HEK293T (cell line): ENCODE measurements at regions not wholly inside any gene's neighbourhood (a gene's known extent, or its start where the extent isn't known, plus 50 kb on each side); places are given as distances from the start of the nearest gene placed in this dataset.

Experiments used
- CTCF ChIA-PET: fragments of 350-600 bp; formaldehyde crosslinking; extraction: SDS; loops from one replicate; lab custom pipeline; 2021; ENCODE audit warnings: antibody characterized with exemption, inconsistent platforms; lab: Yijun Ruan, JAX
- POLR2A ChIA-PET: fragments of 350-600 bp; formaldehyde crosslinking; extraction: SDS; loops from one replicate; lab custom pipeline; 2020; ENCODE audit warnings: antibody characterized with exemption, inconsistent platforms; lab: Yijun Ruan, JAX
- DNase-seq: peaks from one replicate; pipeline ENCODE4 v3.0.0; 2012; ENCODE audit warnings: mixed read lengths; ENCODE audit errors: extremely low spot score
- ARNT ChIP-seq: fragments of 450-650 bp; IDR thresholded peaks from 2 replicates; pipeline ENCODE4 v1.6.1; 2017; ENCODE audit warnings: mild to moderate bottlenecking
- BHLHE40 ChIP-seq: fragments of 450-650 bp; IDR thresholded peaks from 2 replicates; pipeline ENCODE4 v1.6.1; 2016; ENCODE audit warnings: mild to moderate bottlenecking, moderate library complexity, borderline replicate concordance
- CTBP1 ChIP-seq: fragments of 450-650 bp; IDR thresholded peaks from 2 replicates; pipeline ENCODE4 v1.6.1; 2016; ENCODE audit warnings: borderline replicate concordance
- ELF4 ChIP-seq: fragments of 450-650 bp; IDR thresholded peaks from 2 replicates; pipeline ENCODE4 v1.6.1; 2017; ENCODE audit warnings: antibody characterized with exemption
- FOXA1 ChIP-seq: fragments of 450-650 bp; IDR thresholded peaks from 2 replicates; pipeline ENCODE4 v1.6.1; 2016; ENCODE audit warnings: mild to moderate bottlenecking
- FOXK2 ChIP-seq: fragments of 450-650 bp; IDR thresholded peaks from 2 replicates; pipeline ENCODE4 v1.6.1; 2016; ENCODE audit warnings: mild to moderate bottlenecking
- FOXM1 ChIP-seq: fragments of 450-650 bp; IDR thresholded peaks from 2 replicates; pipeline ENCODE4 v1.6.1; 2017; ENCODE audit warnings: mild to moderate bottlenecking, borderline replicate concordance
- HDGF ChIP-seq: fragments of 450-650 bp; IDR thresholded peaks from 2 replicates; pipeline ENCODE4 v1.6.1; 2017; ENCODE audit warnings: antibody characterized with exemption, borderline replicate concordance
- L3MBTL2 ChIP-seq: fragments of 450-650 bp; conservative IDR thresholded peaks from 2 replicates; pipeline ENCODE4 v1.6.1; 2016; ENCODE audit warnings: mild to moderate bottlenecking
- LEF1 ChIP-seq: fragments of 450-650 bp; IDR thresholded peaks from 2 replicates; pipeline ENCODE4 v1.6.1; 2017; ENCODE audit warnings: mild to moderate bottlenecking, borderline replicate concordance
- NFRKB ChIP-seq: fragments of 450-650 bp; IDR thresholded peaks from 2 replicates; pipeline ENCODE4 v1.6.1; 2016; ENCODE audit warnings: mild to moderate bottlenecking, moderate library complexity
- PKNOX1 ChIP-seq: fragments of 450-650 bp; IDR thresholded peaks from 2 replicates; pipeline ENCODE4 v1.6.1; 2016
- SP1 ChIP-seq: fragments of 450-650 bp; IDR thresholded peaks from 2 replicates; pipeline ENCODE4 v1.6.1; 2017
- SUZ12 ChIP-seq: fragments of 450-650 bp; IDR thresholded peaks from 2 replicates; pipeline ENCODE4 v1.6.1; 2016; ENCODE audit warnings: mild to moderate bottlenecking
- TARDBP ChIP-seq: fragments of 450-650 bp; IDR thresholded peaks from 2 replicates; pipeline ENCODE4 v1.6.1; 2016
- ZNF384 ChIP-seq: fragments of 450-650 bp; IDR thresholded peaks from 2 replicates; pipeline ENCODE4 v1.6.1; 2016

GRCh38 chr17:72536788-72537187 lies 416.0 kb downstream of the SOX9 start:
- DNase-seq = no peak
- ChIA-PET CTCF (interaction anchor here (0.6 to 1.2 kb wide), 2 partner anchors 106 to 1793 kb away, joined by 3 read pairs; no protein-coding TSS in a partner anchor), POLR2A (no interaction called here)
- TF ChIP-seq FOXA1 (no peak), PKNOX1 (peak; percentile 51)

- no peak for TF ChIP-seq ARNT
- TF ChIP-seq L3MBTL2 = no peak
- no peak for TF ChIP-seq ELF4
- TF ChIP-seq CTBP1 = no peak
- no peak for TF ChIP-seq TARDBP
- TF ChIP-seq FOXA1 = no peak
- no peak for TF ChIP-seq FOXM1
- TF ChIP-seq HDGF = no peak
- TF ChIP-seq BHLHE40 = no peak
- TF ChIP-seq PKNOX1 = no peak
- no peak for TF ChIP-seq LEF1
- TF ChIP-seq FOXK2 = no peak
- no peak for DNase-seq
- POLR2A ChIA-PET = no interaction called here
- CTCF ChIA-PET = interaction anchor here (0.6 to 1.1 kb wide), 5 partner anchors 9 to 1772 kb away, joined by 3 to 4 read pairs (median 3); no protein-coding TSS in a partner anchor
Observed at GRCh38 chr17:72538443-72538842, 417.6 kb downstream of the SOX9 start.

GRCh38 chr17:72538901-72539352 lies 418.1 kb downstream of the SOX9 start:
- ChIA-PET POLR2A (interaction anchor here (1.9 kb wide), 1 partner anchor 418 kb away, joined by 10 read pairs; the partner anchor contains the start of gene SOX9), CTCF (interaction anchor here (0.6 to 1.3 kb wide), 6 partner anchors 9 to 1415 kb away, joined by 3 to 5 read pairs (median 3); no protein-coding TSS in a partner anchor)
- DNase-seq = no peak

GRCh38 chr17:72539981-72540897 lies 419.4 kb downstream of the SOX9 start:
- peak; percentile 81; the same call in 1 of the 2 replicates for TF ChIP-seq HDGF
- TF ChIP-seq NFRKB = no peak

More at GRCh38 chr17:72538901-72539352, 418.1 kb downstream of the SOX9 start:
- TF ChIP-seq SP1 = no peak
- TF ChIP-seq TARDBP = no peak
- TF ChIP-seq ZNF384 = no peak
- no peak for TF ChIP-seq BHLHE40
- TF ChIP-seq SUZ12 = no peak
- no peak for TF ChIP-seq HDGF
- no peak for TF ChIP-seq FOXM1
- TF ChIP-seq PKNOX1 = no peak
- no peak for TF ChIP-seq ARNT
- TF ChIP-seq FOXA1 = no peak

GRCh38 chr17:72542317-72542716 lies 421.5 kb downstream of the SOX9 start:
- ChIA-PET POLR2A (interaction anchor here (1.8 kb wide), 1 partner anchor 422 kb away, joined by 6 read pairs; the partner anchor contains the start of gene SOX9), CTCF (no interaction called here)
- TF ChIP-seq SP1 (no peak), TARDBP (no peak), SUZ12 (no peak), ARNT (no peak), FOXK2 (no peak), CTBP1 (no peak), ELF4 (no peak), L3MBTL2 (no peak)
- DNase-seq = no peak

More at GRCh38 chr17:72539981-72540897, 419.4 kb downstream of the SOX9 start:
- CTCF ChIA-PET = interaction anchor here (0.6 to 1.3 kb wide), 12 partner anchors 11 to 1423 kb away, joined by 3 to 6 read pairs (median 4); no protein-coding TSS in a partner anchor
- DNase-seq = peak; percentile 91
- POLR2A ChIA-PET = interaction anchor here (0.6 to 1.9 kb wide), 2 partner anchors 420 to 1064 kb away, joined by 3 to 10 read pairs; partner anchors contain the start of gene SOX9

GRCh38 chr17:72545766-72546165 lies 424.9 kb downstream of the SOX9 start:
- DNase-seq = no peak
- TF ChIP-seq L3MBTL2 (no peak), NFRKB (no peak), SP1 (no peak), ELF4 (no peak), FOXM1 (no peak), ARNT (no peak), HDGF (no peak), PKNOX1 (no peak)
- POLR2A ChIA-PET = no interaction called here
- CTCF ChIA-PET = interaction anchor here (1.1 kb wide), 1 partner anchor 11 kb away, joined by 6 read pairs; no protein-coding TSS in a partner anchor
